Stomach smooth muscle (tissue), 2 donors: ENCODE measurements at regions not wholly inside any gene's neighbourhood (a gene's known extent, or its start where the extent isn't known, plus 50 kb on each side); places are given as distances from the start of the nearest gene placed in this dataset.

Experiments
- H3K27ac ChIP-seq: one replicate; pipeline ENCODE4 v1.7.0; 2013; ENCODE audit warnings: mild to moderate bottlenecking, low read length, inconsistent platforms
- H3K27me3 ChIP-seq, 2 donors: one replicate each; pipeline ENCODE4 v1.7.0; 2013; ENCODE audit warnings: low read length in 2 of 2; ENCODE audit not compliant: insufficient read depth in 2 of 2, control insufficient read depth in 1 of 2
- H3K36me3 ChIP-seq, 2 donors: one replicate each; pipeline ENCODE4 v1.7.0; 2013; ENCODE audit warnings: low read length in 2 of 2; ENCODE audit not compliant: control insufficient read depth in 2 of 2, insufficient read depth in 2 of 2
- H3K4me1 ChIP-seq: one replicate; pipeline ENCODE4 v1.7.0; 2013; ENCODE audit warnings: low read length; ENCODE audit not compliant: control insufficient read depth, insufficient read depth
- H3K4me3 ChIP-seq, 2 donors: one replicate each; pipeline ENCODE4 v1.7.0; 2013; ENCODE audit warnings: low read length in 2 of 2
- H3K9ac ChIP-seq, 2 donors: one replicate each; pipeline ENCODE4 v1.7.0; 2013; ENCODE audit warnings: low read length in 2 of 2, mild to moderate bottlenecking in 1 of 2
- H3K9me3 ChIP-seq, 2 donors: one replicate each; pipeline ENCODE4 v1.7.0; 2013; ENCODE audit warnings: low read length in 2 of 2; ENCODE audit not compliant: control insufficient read depth in 2 of 2
- donor health status: healthy.
- donor health status: Pancreatic carcinoma.

- Histone ChIP-seq H3K9me3 (peaks cover 0 to 4% of the 10 kb centered on the region in 2 donors), H3K4me3 (no peak overlapping the region), H3K36me3 (no peaks in the 10 kb centered on the region), H3K27ac (no peak overlapping the region), H3K9ac (no peak overlapping the region), H3K27me3 (no peaks in the 10 kb centered on the region), H3K4me1 (no peaks in the 10 kb centered on the region)
Measured at GRCh38 chr2:107325981-107326786, 440.2 kb upstream of the ST6GAL2 start.

GRCh38 chr2:107334306-107334705 is 448.3 kb upstream of the ST6GAL2 start:
- no peaks in the 10 kb centered on the region for H3K4me1 ChIP-seq

GRCh38 chr2:107336526-107336925 is 450.6 kb upstream of the ST6GAL2 start:
- H3K27me3 ChIP-seq, result no peaks in the 10 kb centered on the region
- no peak overlapping the region for H3K9ac ChIP-seq
- H3K4me3 ChIP-seq, result peak overlapping the region; percentile 9
- H3K36me3 ChIP-seq, result no peaks in the 10 kb centered on the region
- peaks cover 0 to 8% of the 10 kb centered on the region in 2 donors for H3K9me3 ChIP-seq
- H3K27ac ChIP-seq, result no peak overlapping the region
- H3K4me1 ChIP-seq, result no peaks in the 10 kb centered on the region

More at GRCh38 chr2:107334306-107334705, 448.3 kb upstream of the ST6GAL2 start:
- peaks cover 0 to 4% of the 10 kb centered on the region in 2 donors for H3K9me3 ChIP-seq
- H3K9ac ChIP-seq, result no peak overlapping the region
- no peaks in the 10 kb centered on the region for H3K27me3 ChIP-seq
- H3K4me3 ChIP-seq, result no peak overlapping the region
- H3K36me3 ChIP-seq, result no peaks in the 10 kb centered on the region
- no peak overlapping the region for H3K27ac ChIP-seq

- H3K9ac ChIP-seq, result no peak overlapping the region
- no peaks in the 10 kb centered on the region for H3K4me1 ChIP-seq
- H3K4me3 ChIP-seq, result no peak overlapping the region
- no peaks in the 10 kb centered on the region for H3K27me3 ChIP-seq
- H3K9me3 ChIP-seq, result peaks cover under 1 to 8% of the 10 kb centered on the region in 2 donors
- H3K27ac ChIP-seq, result no peak overlapping the region
- H3K36me3 ChIP-seq, result no peaks in the 10 kb centered on the region
Measured at GRCh38 chr2:107337209-107337898, 451.4 kb upstream of the ST6GAL2 start.

GRCh38 chr2:107338059-107338458 is 452.1 kb upstream of the ST6GAL2 start:
- Histone ChIP-seq H3K4me1 (no peaks in the 10 kb centered on the region), H3K4me3 (no peak overlapping the region), H3K9me3 (peaks cover 4 to 10% of the 10 kb centered on the region in 2 donors), H3K27me3 (no peaks in the 10 kb centered on the region), H3K36me3 (no peaks in the 10 kb centered on the region), H3K27ac (no peak overlapping the region), H3K9ac (no peak overlapping the region)

GRCh38 chr2:107338571-107338970 is 452.6 kb upstream of the ST6GAL2 start:
- H3K4me1 ChIP-seq, result no peaks in the 10 kb centered on the region
- H3K27ac ChIP-seq, result no peak overlapping the region
- no peaks in the 10 kb centered on the region for H3K27me3 ChIP-seq
- no peaks in the 10 kb centered on the region for H3K36me3 ChIP-seq
- no peak overlapping the region for H3K4me3 ChIP-seq
- H3K9ac ChIP-seq, result no peak overlapping the region
- peaks cover 4 to 10% of the 10 kb centered on the region in 2 donors for H3K9me3 ChIP-seq

- Histone ChIP-seq H3K4me3 (no peak overlapping the region), H3K4me1 (no peaks in the 10 kb centered on the region), H3K27me3 (no peaks in the 10 kb centered on the region), H3K27ac (no peak overlapping the region), H3K36me3 (no peaks in the 10 kb centered on the region), H3K9ac (no peak overlapping the region), H3K9me3 (peaks cover 4 to 10% of the 10 kb centered on the region in 2 donors)
Measured at GRCh38 chr2:107340955-107341354, 455.0 kb upstream of the ST6GAL2 start.

GRCh38 chr2:107349329-107349728 is 463.4 kb upstream of the ST6GAL2 start:
- no peak overlapping the region for H3K9ac ChIP-seq
- H3K4me3 ChIP-seq, result no peak overlapping the region
- H3K4me1 ChIP-seq, result no peaks in the 10 kb centered on the region
- H3K9me3 ChIP-seq, result peaks cover 0 to 6% of the 10 kb centered on the region in 2 donors
- H3K27ac ChIP-seq, result no peak overlapping the region
- no peaks in the 10 kb centered on the region for H3K36me3 ChIP-seq
- H3K27me3 ChIP-seq, result no peaks in the 10 kb centered on the region

- Histone ChIP-seq H3K27me3 (no peaks in the 10 kb centered on the region), H3K9me3 (peaks cover 0 to 6% of the 10 kb centered on the region in 2 donors), H3K4me3 (no peak overlapping the region), H3K36me3 (no peaks in the 10 kb centered on the region), H3K9ac (no peak overlapping the region), H3K4me1 (no peaks in the 10 kb centered on the region), H3K27ac (no peak overlapping the region)
Measured at GRCh38 chr2:107354175-107354574, 468.2 kb upstream of the ST6GAL2 start.

- Histone ChIP-seq H3K4me3 (no peak overlapping the region), H3K9me3 (no peaks in the 10 kb centered on the region), H3K9ac (no peak overlapping the region), H3K27me3 (no peaks in the 10 kb centered on the region), H3K4me1 (no peaks in the 10 kb centered on the region), H3K36me3 (no peaks in the 10 kb centered on the region), H3K27ac (no peak overlapping the region)
Measured at GRCh38 chr2:107358362-107358761, 468.3 kb upstream of the RGPD4 start.

GRCh38 chr2:107359021-107359420 is 467.7 kb upstream of the RGPD4 start:
- H3K9me3 ChIP-seq, result no peaks in the 10 kb centered on the region
- H3K9ac ChIP-seq, result no peak overlapping the region
- no peaks in the 10 kb centered on the region for H3K36me3 ChIP-seq
- H3K4me3 ChIP-seq, result no peak overlapping the region
- H3K27ac ChIP-seq, result no peak overlapping the region
- no peaks in the 10 kb centered on the region for H3K27me3 ChIP-seq
- no peaks in the 10 kb centered on the region for H3K4me1 ChIP-seq
